ENCODE measurements at regions not wholly inside any gene's neighbourhood (a gene's known extent, or its start where the extent isn't known, plus 50 kb on each side); places are given as distances from the start of the nearest gene placed in this dataset.
"Not testable (repeated sequence)": the region's sequence is repeated elsewhere in the genome, so short reads cannot be mapped to it uniquely, and the experiment has no call there.

DNA sequence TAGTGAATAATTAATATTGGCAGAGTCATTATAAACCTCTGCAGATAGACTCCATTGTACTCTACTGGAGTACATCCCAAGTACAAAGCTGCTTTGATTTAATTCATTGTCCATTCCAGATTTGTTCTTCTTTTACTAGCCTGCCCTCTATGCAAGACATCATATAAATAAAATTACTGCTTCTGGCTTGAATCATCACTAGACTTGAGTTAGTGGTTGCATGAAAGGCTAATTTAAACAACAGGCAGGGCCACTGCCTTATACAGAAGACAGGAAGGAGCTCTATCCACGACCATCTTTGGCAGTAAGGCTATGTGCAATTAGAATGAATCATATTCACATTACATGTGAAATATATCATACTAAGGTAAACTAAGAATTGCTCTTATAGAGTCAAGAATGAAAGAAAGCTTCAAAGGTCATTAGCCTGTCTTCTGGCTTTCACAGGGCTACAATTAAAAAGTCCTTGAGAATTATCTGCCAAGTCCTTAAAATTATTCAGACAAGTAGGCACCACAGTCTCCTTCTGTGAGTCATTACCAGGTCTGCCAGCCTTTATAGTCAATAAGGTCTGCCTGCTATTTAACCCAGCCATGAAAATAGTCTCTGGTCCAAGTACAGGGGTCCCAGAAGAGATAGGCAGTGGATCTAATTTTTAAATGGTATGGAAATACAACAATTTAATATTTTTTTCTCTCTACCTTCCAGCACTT lies 631.8 kb downstream of the TMTC2 start:
- Mint-ChIP-seq H3K36me3 (no peaks in the 10 kb centered on the region), H3K9me3 (peaks cover 2 to 6% of the 10 kb centered on the region in 2 donors), H3K27ac (no peak overlapping the region), H3K4me1 (no peaks in the 10 kb centered on the region), H3K27me3 (no peaks in the 10 kb centered on the region), H3K4me3 (no peak overlapping the region)
- ATAC-seq (replicated peaks) (no peak), DNase-seq (no peak)

DNA sequence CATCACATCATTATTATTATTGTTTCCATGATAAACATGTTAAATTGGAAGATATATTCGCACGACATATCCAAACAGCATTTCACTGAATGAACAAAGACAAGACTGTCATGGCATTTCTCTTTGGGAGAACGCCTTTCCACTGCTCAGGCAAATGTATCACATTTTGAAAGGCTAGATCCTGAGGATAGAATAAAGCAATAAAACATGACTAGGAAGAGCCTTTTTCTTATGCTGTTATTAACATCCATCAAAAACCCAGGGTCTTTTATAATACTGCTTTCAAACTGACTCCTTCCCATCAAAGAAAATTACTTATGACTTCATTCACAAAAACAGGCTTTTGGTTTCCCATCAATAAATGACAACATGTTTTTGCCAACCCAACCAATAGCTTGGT lies 630.9 kb downstream of the TMTC2 start:
- Mint-ChIP-seq H3K4me3 (no peak overlapping the region), H3K27ac (no peak overlapping the region), H3K27me3 (no peaks in the 10 kb centered on the region), H3K4me1 (no peaks in the 10 kb centered on the region), H3K9me3 (peaks cover 2 to 6% of the 10 kb centered on the region in 2 donors), H3K36me3 (no peaks in the 10 kb centered on the region)
- ATAC-seq (replicated peaks) (no peak), DNase-seq (no peak)

DNA sequence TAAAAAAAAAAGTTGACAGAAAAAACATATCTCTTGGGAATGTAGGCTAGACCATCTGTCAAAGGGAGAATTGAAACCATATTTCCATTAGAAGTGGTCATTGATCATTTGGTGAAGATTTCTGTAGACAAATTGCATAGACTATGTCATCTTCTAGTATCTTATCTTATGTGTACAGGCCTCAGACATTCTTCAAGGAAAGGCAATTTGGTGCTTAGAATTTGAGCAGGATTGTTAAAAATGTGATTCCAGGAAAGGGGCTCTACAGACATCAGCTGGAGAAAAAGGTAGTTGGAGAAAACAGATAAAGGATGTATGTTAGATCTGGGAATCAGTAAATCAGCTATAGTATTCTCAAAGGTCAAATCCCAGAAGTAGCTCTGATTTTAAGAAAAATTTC lies 627.1 kb downstream of the TMTC2 start:
- H3K27ac Mint-ChIP-seq: no peak overlapping the region
- H3K27me3 Mint-ChIP-seq: no peaks in the 10 kb centered on the region
- no peak overlapping the region for H3K4me3 Mint-ChIP-seq
- ATAC-seq (replicated peaks) (no peak), DNase-seq (no peak)
- H3K4me1 Mint-ChIP-seq: no peaks in the 10 kb centered on the region
- H3K9me3 Mint-ChIP-seq: peaks cover 2 to 4% of the 10 kb centered on the region in 2 donors
- no peaks in the 10 kb centered on the region for H3K36me3 Mint-ChIP-seq

DNA sequence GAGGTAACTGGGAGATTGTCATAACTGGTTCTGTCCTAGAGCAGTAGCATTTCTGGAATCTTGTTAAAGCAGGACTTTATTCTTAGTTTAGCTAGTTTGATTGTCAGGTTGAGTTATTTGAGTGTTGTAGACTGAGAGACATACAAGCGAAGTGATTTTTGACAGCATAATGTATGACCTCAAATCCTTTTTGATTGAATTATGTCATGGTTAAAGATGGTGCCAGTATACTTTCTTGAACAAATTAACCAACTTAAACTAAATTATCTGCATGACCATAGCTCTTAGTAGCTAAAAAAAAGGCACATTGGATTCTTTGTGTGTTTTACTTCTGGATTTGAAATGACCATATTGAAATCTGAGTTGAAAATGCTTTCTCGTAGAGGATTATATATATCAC lies 626.6 kb downstream of the TMTC2 start:
- H3K9me3 Mint-ChIP-seq: peaks cover 2 to 4% of the 10 kb centered on the region in 2 donors
- no peak for DNase-seq
- no peak for ATAC-seq (replicated peaks)
- H3K27me3 Mint-ChIP-seq: no peaks in the 10 kb centered on the region
- no peak overlapping the region for H3K4me3 Mint-ChIP-seq
- no peak overlapping the region for H3K27ac Mint-ChIP-seq
- no peaks in the 10 kb centered on the region for H3K4me1 Mint-ChIP-seq
- H3K36me3 Mint-ChIP-seq: no peaks in the 10 kb centered on the region

DNA sequence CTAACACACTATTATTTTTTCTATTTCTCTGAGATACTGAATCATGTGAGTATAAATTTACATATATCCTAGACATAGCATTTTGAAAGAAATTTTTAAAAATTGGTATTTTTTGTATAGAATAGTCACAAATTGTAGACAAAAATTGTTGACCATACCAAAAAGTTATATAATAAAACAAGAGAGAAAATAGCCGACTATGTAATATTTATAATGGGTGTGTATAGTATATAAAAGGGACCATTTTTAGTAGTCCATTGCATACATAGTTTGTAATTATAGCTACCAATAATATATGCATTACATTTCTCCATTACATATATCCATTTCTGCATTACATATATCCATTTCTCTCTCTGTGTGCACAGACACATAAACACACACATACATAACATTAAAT lies 590.2 kb downstream of the TMTC2 start:
- H3K9me3 Mint-ChIP-seq: peaks cover 8 to 11% of the 10 kb centered on the region in 2 donors
- H3K4me1 Mint-ChIP-seq: no peaks in the 10 kb centered on the region
- H3K36me3 Mint-ChIP-seq: no peaks in the 10 kb centered on the region
- no peak overlapping the region for H3K27ac Mint-ChIP-seq
- DNase-seq: no peak
- no peak overlapping the region for H3K4me3 Mint-ChIP-seq
- no peaks in the 10 kb centered on the region for H3K27me3 Mint-ChIP-seq
- ATAC-seq (replicated peaks): no peak

DNA sequence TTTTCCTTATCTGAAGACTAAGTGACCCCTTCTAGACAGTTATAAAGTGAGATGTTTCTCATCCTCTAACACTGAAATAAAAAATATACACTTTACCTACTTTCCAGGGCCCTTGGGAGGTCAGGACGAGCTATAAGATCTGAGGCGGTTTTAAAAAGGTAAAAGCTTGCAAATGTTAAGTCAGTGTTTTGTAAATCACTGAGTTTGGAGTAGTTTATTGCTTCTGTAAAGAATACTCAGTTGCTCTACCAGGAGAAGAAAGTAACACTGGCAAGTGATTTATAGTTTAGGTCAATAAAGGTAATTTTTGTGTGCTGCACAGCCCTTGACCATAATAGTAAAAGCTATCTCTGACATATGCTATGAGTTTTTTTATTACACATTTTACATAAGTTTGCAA lies 584.5 kb downstream of the TMTC2 start:
- no peaks in the 10 kb centered on the region for H3K36me3 Mint-ChIP-seq
- no peak for ATAC-seq (replicated peaks)
- H3K27ac Mint-ChIP-seq: no peak overlapping the region
- H3K27me3 Mint-ChIP-seq: no peaks in the 10 kb centered on the region
- peaks cover 10 to 15% of the 10 kb centered on the region in 2 donors for H3K9me3 Mint-ChIP-seq
- no peak for DNase-seq
- H3K4me3 Mint-ChIP-seq: no peak overlapping the region
- H3K4me1 Mint-ChIP-seq: no peaks in the 10 kb centered on the region

DNA sequence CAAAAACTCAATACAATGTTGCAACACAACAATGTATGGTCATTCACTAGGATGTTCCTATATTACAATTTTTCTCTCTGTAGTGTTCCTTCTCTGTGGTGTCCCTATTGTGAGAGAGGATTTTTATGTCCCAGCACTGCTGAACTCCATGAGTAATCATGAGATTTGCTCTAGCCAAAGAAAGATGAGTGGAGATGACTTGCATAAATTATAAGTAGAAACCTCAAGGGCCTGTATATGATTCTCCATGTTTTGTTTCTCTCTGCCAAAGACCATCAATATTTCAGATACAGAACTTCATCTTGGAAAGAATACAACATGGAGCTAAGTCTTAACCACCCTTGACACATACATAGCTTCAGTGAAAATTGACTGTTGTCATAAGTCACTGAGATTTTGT lies 579.1 kb downstream of the TMTC2 start:
- ATAC-seq (replicated peaks): no peak

DNA sequence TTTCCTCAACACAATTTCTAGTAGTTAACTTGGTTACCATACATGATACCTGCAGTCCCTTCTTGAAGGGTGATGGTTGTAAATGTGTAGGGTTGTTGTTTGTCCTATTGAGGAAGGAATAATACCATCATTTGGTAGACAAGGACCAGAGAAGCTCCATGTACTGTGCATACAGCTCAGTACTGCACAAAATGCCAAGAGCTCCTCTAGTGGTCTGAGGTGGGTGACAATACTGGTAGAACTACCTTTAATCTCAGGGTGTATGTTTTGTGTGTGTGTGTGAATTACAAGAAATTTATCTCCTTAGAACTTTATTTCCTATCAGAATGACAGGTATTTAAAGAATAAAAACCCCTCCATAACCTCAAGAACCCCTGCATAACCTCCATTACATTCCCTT lies 575.3 kb downstream of the TMTC2 start:
- Mint-ChIP-seq H3K4me3 (no peak overlapping the region), H3K27me3 (no peaks in the 10 kb centered on the region), H3K27ac (no peak overlapping the region), H3K4me1 (no peaks in the 10 kb centered on the region), H3K36me3 (no peaks in the 10 kb centered on the region), H3K9me3 (no peaks in the 10 kb centered on the region)
- ATAC-seq (replicated peaks) (no peak), DNase-seq (no peak)

More for the DNA sequence above, 579.1 kb downstream of the TMTC2 start:
- H3K9me3 Mint-ChIP-seq: peaks cover 3 to 4% of the 10 kb centered on the region in 2 donors
- no peak overlapping the region for H3K27ac Mint-ChIP-seq
- no peaks in the 10 kb centered on the region for H3K4me1 Mint-ChIP-seq
- DNase-seq: no peak
- H3K4me3 Mint-ChIP-seq: no peak overlapping the region
- H3K27me3 Mint-ChIP-seq: no peaks in the 10 kb centered on the region
- H3K36me3 Mint-ChIP-seq: no peaks in the 10 kb centered on the region

DNA sequence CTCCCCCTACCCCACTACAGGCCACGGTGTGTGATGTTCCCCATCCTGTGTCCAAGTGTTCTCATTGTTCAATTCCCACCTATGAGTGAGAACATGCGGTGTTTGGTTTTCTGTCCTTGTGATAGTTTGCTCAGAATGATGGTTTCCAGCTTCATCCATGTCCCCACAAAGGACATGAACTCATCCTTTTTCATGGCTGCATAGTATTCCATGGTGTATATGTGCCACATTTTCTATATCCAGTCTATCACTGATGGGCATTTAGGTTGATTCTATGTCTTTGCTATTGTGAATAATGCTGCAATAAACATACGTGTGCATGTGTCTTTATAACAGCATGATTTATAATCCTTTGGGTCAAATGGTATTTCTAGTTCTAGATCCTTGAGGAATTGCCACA lies 573.4 kb downstream of the TMTC2 start:
- not testable (repeated sequence) for H3K36me3 Mint-ChIP-seq; H3K4me1 Mint-ChIP-seq; H3K27ac Mint-ChIP-seq; ATAC-seq (replicated peaks); H3K9me3 Mint-ChIP-seq; H3K4me3 Mint-ChIP-seq; DNase-seq; H3K27me3 Mint-ChIP-seq

DNA sequence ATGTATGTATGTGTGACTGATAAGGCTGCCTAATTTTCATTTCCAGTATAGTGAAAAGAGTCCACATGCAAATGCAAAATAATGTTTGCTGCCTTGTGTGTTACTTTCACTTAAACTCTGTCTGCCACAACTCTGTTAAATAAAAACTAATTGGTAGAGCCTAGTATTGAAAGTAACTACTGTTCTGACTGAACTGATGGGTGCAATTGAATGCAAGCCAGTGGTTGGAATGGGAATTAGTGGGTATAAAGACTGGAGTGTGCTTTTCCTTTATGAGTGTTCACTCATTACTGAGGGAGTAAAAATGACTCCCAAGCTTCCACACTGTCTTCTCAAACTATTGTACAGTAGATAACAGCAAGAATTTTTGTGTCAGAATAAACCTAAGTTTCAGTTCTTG lies 571.0 kb downstream of the TMTC2 start:
- H3K27me3 Mint-ChIP-seq: no peaks in the 10 kb centered on the region
- H3K36me3 Mint-ChIP-seq: no peaks in the 10 kb centered on the region
- H3K9me3 Mint-ChIP-seq: peaks cover 1 to 3% of the 10 kb centered on the region in 2 donors
- H3K4me3 Mint-ChIP-seq: no peak overlapping the region
- ATAC-seq (replicated peaks) (no peak), DNase-seq (no peak)
- no peak overlapping the region for H3K27ac Mint-ChIP-seq
- H3K4me1 Mint-ChIP-seq: no peaks in the 10 kb centered on the region

DNA sequence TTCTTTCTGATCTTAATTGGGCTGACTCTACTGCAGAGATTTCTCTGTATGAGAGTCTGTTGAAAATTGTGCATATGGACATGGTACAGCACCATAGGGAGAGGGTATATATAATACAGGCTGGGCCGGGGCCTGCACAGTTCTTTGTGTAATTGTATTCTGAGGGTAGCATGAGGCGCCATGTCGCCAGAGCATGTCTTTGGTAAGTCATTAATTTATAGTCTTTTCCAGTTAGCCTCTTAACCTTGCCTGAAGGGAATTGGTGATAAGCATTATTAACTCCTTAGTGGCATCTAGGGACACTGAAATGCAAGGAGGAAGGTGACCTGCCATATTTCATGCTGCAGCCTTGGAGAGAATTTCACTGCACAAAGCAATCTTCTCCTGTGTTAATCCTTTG lies 569.9 kb downstream of the TMTC2 start:
- H3K4me3 Mint-ChIP-seq: no peak overlapping the region
- no peaks in the 10 kb centered on the region for H3K36me3 Mint-ChIP-seq
- peaks cover 3% of the 10 kb centered on the region in 2 donors for H3K9me3 Mint-ChIP-seq
- H3K27ac Mint-ChIP-seq: no peak overlapping the region
- DNase-seq (no peak), ATAC-seq (replicated peaks) (no peak)
- no peaks in the 10 kb centered on the region for H3K4me1 Mint-ChIP-seq
- no peaks in the 10 kb centered on the region for H3K27me3 Mint-ChIP-seq

DNA sequence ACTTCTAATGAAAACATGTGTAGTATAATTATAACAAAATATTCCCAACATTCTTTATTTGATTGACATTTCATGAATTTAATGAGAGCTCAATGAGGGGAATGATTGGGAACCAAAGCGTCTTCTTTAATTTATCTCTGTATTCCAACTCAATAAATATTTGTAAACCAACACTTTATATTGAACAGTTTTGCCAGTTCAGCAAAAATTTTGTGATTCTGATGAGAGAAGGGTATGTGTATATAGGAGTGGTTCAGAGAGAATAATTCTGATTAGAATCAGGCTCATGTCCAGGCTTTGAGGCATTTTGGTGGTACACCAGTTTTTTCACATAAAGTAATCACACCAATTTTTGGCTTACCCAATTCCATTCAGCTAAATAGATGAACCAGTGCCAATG lies 564.2 kb downstream of the TMTC2 start:
- DNase-seq (no peak), ATAC-seq (replicated peaks) (no peak)
- Mint-ChIP-seq H3K27me3 (no peaks in the 10 kb centered on the region), H3K4me3 (no peak overlapping the region), H3K9me3 (peaks cover 4 to 7% of the 10 kb centered on the region in 2 donors), H3K27ac (no peak overlapping the region), H3K4me1 (no peaks in the 10 kb centered on the region), H3K36me3 (no peaks in the 10 kb centered on the region)

DNA sequence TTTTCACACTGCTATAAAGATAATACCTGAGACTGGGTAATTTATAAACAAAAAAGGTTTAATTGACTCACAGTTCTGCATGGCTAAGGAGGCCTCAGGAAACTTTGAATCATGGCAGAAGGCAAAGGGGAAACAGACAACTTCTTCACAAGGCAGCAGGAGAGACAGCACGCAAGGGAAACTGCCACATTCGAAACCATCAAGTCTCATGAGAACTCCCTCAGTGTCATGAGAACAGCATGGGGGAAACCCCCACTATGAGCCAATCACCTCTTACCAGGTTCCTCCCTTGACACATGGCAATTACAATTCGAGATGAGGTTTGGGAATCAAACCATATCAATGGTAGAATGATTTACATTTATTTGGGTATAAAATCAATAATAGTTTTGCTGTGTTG lies 558.5 kb downstream of the TMTC2 start:
- Mint-ChIP-seq H3K27ac (no peak overlapping the region), H3K9me3 (peaks cover 4 to 12% of the 10 kb centered on the region in 2 donors)
- ATAC-seq (replicated peaks): no peak

DNA sequence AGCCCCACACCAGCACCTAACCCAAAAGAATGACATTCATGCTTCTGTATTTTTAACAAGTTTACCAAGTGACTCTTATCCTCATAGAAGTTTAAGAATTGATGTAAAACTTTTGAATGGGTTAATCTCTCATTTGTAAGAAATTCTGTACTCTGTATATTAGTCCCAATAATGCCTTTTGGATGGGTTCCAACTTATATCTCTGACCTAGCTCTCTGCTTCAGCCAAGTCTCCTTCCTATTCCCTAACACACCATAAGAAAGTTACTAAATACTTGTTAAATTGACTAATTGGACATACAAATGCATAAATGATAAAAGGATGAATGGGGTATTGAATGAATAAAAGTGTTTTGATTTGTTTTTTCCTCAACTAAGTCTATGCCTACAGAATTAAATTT lies 557.3 kb downstream of the TMTC2 start:
- no peak for DNase-seq
- no peaks in the 10 kb centered on the region for H3K27me3 Mint-ChIP-seq
- H3K4me3 Mint-ChIP-seq: no peak overlapping the region
- no peaks in the 10 kb centered on the region for H3K36me3 Mint-ChIP-seq
- no peak for ATAC-seq (replicated peaks)
- no peaks in the 10 kb centered on the region for H3K4me1 Mint-ChIP-seq
- no peak overlapping the region for H3K27ac Mint-ChIP-seq
- peaks cover 4 to 12% of the 10 kb centered on the region in 2 donors for H3K9me3 Mint-ChIP-seq

More for the DNA sequence above, 558.5 kb downstream of the TMTC2 start:
- no peak overlapping the region for H3K4me3 Mint-ChIP-seq
- no peaks in the 10 kb centered on the region for H3K4me1 Mint-ChIP-seq
- no peaks in the 10 kb centered on the region for H3K27me3 Mint-ChIP-seq
- no peaks in the 10 kb centered on the region for H3K36me3 Mint-ChIP-seq
- DNase-seq: no peak

DNA sequence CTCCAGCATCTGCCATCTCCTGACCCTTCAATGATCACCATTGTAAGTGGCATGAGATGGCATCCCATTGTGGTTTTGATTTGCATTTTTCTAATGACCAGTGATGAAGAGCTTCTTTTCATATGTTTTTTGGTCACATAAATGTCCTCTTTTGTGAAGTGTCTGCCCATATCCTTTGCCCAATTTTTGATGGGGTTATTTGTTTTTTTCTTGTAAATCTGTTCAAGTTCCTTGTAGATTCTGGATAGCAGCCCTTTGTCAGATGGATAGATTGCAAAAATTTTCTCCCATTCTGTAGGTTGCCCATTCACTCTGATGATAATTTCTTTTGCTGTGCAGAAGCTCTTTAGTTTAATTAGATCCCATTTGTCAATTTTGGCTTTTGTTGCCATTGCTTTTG lies 547.3 kb downstream of the TMTC2 start:
- DNase-seq; H3K4me1 Mint-ChIP-seq; H3K4me3 Mint-ChIP-seq; H3K36me3 Mint-ChIP-seq; H3K27me3 Mint-ChIP-seq; H3K27ac Mint-ChIP-seq; ATAC-seq (replicated peaks): not testable (repeated sequence)
- H3K9me3 Mint-ChIP-seq: peaks cover 0 to 11% of the 10 kb centered on the region in 2 donors

DNA sequence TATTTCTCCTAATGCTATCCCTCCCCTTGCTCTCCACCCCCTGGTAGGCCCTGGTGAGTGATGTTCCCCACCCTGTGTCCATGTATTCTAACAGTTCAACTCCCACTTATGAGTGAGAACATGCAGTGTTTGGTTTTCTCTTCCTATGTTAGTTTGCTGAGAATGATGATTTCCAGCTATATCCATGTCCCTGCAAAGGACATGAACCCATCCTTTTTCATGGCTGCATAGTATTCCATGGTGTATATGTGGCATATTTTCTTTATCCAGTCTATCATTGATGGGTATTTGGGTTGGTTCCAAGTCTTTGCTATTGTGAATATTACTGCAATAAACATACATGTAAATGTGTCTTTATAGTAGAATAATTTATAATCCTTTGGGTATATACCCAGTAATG lies 540.3 kb downstream of the TMTC2 start:
- not testable (repeated sequence) for ATAC-seq (replicated peaks); H3K36me3 Mint-ChIP-seq; DNase-seq; H3K27me3 Mint-ChIP-seq; H3K4me3 Mint-ChIP-seq; H3K4me1 Mint-ChIP-seq; H3K27ac Mint-ChIP-seq
- peaks cover 6 to 12% of the 10 kb centered on the region in 2 donors for H3K9me3 Mint-ChIP-seq
